ENCODE measurements at regions not wholly inside any gene's neighbourhood (a gene's known extent, or its start where the extent isn't known, plus 50 kb on each side); places are given as distances from the start of the nearest gene placed in this dataset.

DNA sequence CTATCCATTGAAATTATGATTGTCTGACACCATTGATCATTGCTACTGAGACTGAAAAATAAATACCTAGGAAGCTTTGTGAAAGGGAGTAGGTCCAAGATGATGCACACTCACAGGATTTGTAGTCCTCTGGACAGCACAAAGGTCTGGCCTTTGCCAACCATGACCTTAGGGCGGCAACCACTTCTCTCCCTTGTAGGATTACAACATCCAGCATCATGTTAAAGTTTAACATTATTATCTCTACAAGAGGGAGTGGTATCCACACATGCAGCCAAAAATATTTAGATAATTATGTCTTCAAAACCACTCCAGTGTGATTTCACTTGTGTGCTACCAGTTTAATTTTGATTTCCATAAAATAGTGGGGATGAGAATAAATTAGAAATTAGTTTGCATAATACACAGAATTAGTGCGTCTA, 51.1 kb upstream of the NHSL1 start (continued):
- TF ChIP-seq, protein P1, sequence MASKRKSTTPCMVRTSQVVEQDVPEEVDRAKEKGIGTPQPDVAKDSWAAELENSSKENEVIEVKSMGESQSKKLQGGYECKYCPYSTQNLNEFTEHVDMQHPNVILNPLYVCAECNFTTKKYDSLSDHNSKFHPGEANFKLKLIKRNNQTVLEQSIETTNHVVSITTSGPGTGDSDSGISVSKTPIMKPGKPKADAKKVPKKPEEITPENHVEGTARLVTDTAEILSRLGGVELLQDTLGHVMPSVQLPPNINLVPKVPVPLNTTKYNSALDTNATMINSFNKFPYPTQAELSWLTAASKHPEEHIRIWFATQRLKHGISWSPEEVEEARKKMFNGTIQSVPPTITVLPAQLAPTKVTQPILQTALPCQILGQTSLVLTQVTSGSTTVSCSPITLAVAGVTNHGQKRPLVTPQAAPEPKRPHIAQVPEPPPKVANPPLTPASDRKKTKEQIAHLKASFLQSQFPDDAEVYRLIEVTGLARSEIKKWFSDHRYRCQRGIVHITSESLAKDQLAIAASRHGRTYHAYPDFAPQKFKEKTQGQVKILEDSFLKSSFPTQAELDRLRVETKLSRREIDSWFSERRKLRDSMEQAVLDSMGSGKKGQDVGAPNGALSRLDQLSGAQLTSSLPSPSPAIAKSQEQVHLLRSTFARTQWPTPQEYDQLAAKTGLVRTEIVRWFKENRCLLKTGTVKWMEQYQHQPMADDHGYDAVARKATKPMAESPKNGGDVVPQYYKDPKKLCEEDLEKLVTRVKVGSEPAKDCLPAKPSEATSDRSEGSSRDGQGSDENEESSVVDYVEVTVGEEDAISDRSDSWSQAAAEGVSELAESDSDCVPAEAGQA (IDR thresholded peaks at IDR 0.05; ENCODE audit: low read depth): no peak
- TF ChIP-seq, protein P1 (CRISPR knock-in tag; IDR thresholded peaks at IDR 0.05; ENCODE audit: borderline replicate concordance): 0 out of 2 replicates have a peak, but pooled peaks have one; percentile 61
- TF ChIP-seq SMYD3 (CRISPR knock-in tag; IDR thresholded peaks at IDR 0.05) (0 out of 2 replicates have a peak, but pooled peaks have one; percentile 68), ZNF207 (IDR thresholded peaks at IDR 0.05; ENCODE audit: borderline replicate concordance) (no peak), ZNF124 (CRISPR knock-in tag; IDR thresholded peaks at IDR 0.05) (peak; percentile 83), ZEB1 (IDR thresholded peaks at IDR 0.05; ENCODE audit: insufficient replicate concordance, low read depth) (peak; percentile 79), PITX1 (CRISPR knock-in tag; IDR thresholded peaks at IDR 0.05) (peak; percentile 94), ZBTB43 (CRISPR knock-in tag; conservative IDR thresholded peaks at IDR 0.05) (peak; percentile 93), ZMYM3 (CRISPR knock-in tag; IDR thresholded peaks at IDR 0.05) (peak; percentile 69; the same call in 1 of the 2 replicates), FIP1L1 (IDR thresholded peaks at IDR 0.05; ENCODE audit: borderline replicate concordance, insufficient read depth, low read depth, low read length) (no peak), ESRRA (CRISPR knock-in tag; IDR thresholded peaks at IDR 0.05; ENCODE audit: low read depth) (peak; percentile 82; the same call in 1 of the 2 replicates), KLF16 (CRISPR knock-in tag; IDR thresholded peaks at IDR 0.05) (peak in 1 of 2 experiments; percentile 80; a peak in 1 of 4 replicates), THAP11 (CRISPR knock-in tag; IDR thresholded peaks at IDR 0.05) (peak; percentile 81), KDM6A (CRISPR knock-in tag; IDR thresholded peaks at IDR 0.05; ENCODE audit: low read depth) (peak; percentile 89), KDM5B (CRISPR knock-in tag; IDR thresholded peaks at IDR 0.05; ENCODE audit: borderline replicate concordance) (no peak)
- TF ChIP-seq, protein P2, sequence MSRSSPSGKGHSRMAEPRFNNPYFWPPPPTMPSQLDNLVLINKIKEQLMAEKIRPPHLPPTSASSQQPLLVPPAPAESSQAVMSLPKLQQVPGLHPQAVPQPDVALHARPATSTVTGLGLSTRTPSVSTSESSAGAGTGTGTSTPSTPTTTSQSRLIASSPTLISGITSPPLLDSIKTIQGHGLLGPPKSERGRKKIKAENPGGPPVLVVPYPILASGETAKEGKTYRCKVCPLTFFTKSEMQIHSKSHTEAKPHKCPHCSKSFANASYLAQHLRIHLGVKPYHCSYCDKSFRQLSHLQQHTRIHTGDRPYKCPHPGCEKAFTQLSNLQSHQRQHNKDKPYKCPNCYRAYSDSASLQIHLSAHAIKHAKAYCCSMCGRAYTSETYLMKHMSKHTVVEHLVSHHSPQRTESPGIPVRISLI (CRISPR knock-in tag; IDR thresholded peaks at IDR 0.05; ENCODE audit: borderline replicate concordance): peak; percentile 38; the same call in 1 of the 2 replicates
- TF ChIP-seq, protein P3, sequence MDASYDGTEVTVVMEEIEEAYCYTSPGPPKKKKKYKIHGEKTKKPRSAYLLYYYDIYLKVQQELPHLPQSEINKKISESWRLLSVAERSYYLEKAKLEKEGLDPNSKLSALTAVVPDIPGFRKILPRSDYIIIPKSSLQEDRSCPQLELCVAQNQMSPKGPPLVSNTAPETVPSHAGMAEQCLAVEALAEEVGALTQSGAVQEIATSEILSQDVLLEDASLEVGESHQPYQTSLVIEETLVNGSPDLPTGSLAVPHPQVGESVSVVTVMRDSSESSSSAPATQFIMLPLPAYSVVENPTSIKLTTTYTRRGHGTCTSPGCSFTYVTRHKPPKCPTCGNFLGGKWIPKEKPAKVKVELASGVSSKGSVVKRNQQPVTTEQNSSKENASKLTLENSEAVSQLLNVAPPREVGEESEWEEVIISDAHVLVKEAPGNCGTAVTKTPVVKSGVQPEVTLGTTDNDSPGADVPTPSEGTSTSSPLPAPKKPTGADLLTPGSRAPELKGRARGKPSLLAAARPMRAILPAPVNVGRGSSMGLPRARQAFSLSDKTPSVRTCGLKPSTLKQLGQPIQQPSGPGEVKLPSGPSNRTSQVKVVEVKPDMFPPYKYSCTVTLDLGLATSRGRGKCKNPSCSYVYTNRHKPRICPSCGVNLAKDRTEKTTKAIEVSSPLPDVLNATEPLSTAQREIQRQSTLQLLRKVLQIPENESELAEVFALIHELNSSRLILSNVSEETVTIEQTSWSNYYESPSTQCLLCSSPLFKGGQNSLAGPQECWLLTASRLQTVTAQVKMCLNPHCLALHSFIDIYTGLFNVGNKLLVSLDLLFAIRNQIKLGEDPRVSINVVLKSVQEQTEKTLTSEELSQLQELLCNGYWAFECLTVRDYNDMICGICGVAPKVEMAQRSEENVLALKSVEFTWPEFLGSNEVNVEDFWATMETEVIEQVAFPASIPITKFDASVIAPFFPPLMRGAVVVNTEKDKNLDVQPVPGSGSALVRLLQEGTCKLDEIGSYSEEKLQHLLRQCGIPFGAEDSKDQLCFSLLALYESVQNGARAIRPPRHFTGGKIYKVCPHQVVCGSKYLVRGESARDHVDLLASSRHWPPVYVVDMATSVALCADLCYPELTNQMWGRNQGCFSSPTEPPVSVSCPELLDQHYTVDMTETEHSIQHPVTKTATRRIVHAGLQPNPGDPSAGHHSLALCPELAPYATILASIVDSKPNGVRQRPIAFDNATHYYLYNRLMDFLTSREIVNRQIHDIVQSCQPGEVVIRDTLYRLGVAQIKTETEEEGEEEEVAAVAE (CRISPR knock-in tag; IDR thresholded peaks at IDR 0.05; ENCODE audit: borderline replicate concordance): peak; percentile 64; the same call in 1 of the 2 replicates
